IMR-90 (cell line): ENCODE measurements at regions not wholly inside any gene's neighbourhood (a gene's known extent, or its start where the extent isn't known, plus 50 kb on each side); places are given as distances from the start of the nearest gene placed in this dataset.

Source experiments
- ATAC-seq: fragments of 200-7000 bp; cut with Tn5 transposase; 2 replicates; pipeline ENCODE4 v1.9.1; 2020; ENCODE audit warnings: low read depth, mild to moderate bottlenecking, moderate library complexity
- BruUV-seq: library from RNA; stranded (reverse); fragments of 400-500 nt; replicated peaks from 2 replicates; lab custom pipeline; 2021; lab: Mats Ljungman, UMichigan
- CTCF ChIA-PET: fragments of 300-600 bp; formaldehyde crosslinking; extraction: SDS; loops from one replicate; lab custom pipeline; 2021; ENCODE audit warnings: antibody characterized with exemption; lab: Yijun Ruan, JAX
- POLR2A ChIA-PET: fragments of 300-600 bp; sonication (Branson Sonifier 250); formaldehyde crosslinking; loops from one replicate; lab custom pipeline; 2022; ENCODE audit warnings: antibody characterized with exemption; ENCODE audit not compliant: unreplicated experiment; lab: Charles Lee
- DNase-seq: peaks from one replicate; pipeline ENCODE4 v3.0.0; 2013
- H2AFZ ChIP-seq: replicated peaks from 2 replicates; pipeline ENCODE3; 2013; ENCODE audit warnings: low read length, mild to moderate bottlenecking; ENCODE audit not compliant: poor library complexity
- H2AK5ac ChIP-seq: 2 replicates; pipeline ENCODE4 v1.6.1; 2013; ENCODE audit warnings: low read depth, low read length, inconsistent platforms
- H2AK9ac ChIP-seq: replicated peaks from 2 replicates; pipeline ENCODE3; 2013; ENCODE audit warnings: mild to moderate bottlenecking, low read depth, low read length, moderate library complexity; ENCODE audit not compliant: poor library complexity
- H2BK120ac ChIP-seq: 2 replicates; pipeline ENCODE4 v1.6.1; 2013; ENCODE audit warnings: low read depth, low read length, inconsistent platforms
- H2BK15ac ChIP-seq: 3 replicates; pipeline ENCODE4 v1.6.1; 2013; ENCODE audit warnings: low read depth, low read length, inconsistent platforms
- H2BK20ac ChIP-seq: 2 replicates; pipeline ENCODE4 v1.6.1; 2013; ENCODE audit warnings: low read depth, mild to moderate bottlenecking, inconsistent platforms, low read length, moderate library complexity
- H2BK5ac ChIP-seq: 2 replicates; pipeline ENCODE4 v1.6.1; 2013; ENCODE audit warnings: mild to moderate bottlenecking, low read depth, low read length, inconsistent platforms; ENCODE audit not compliant: poor library complexity, severe bottlenecking
- H3K14ac ChIP-seq: replicated peaks from 2 replicates; pipeline ENCODE4 v1.6.1; 2013; ENCODE audit warnings: low read depth, low read length, inconsistent platforms
- H3K18ac ChIP-seq: 2 replicates; pipeline ENCODE4 v1.6.1; 2013; ENCODE audit warnings: low read depth, low read length, control low read depth
- H3K23ac ChIP-seq: 2 replicates; pipeline ENCODE4 v1.6.1; 2013; ENCODE audit warnings: low read depth, low read length, inconsistent platforms
- H3K27ac ChIP-seq: 2 replicates; pipeline ENCODE4 v1.5.1; 2013; ENCODE audit warnings: mild to moderate bottlenecking, control low read depth, low read length; ENCODE audit not compliant: insufficient read depth
- H3K27me3 ChIP-seq: 2 replicates; pipeline ENCODE4 v1.6.1; 2013; ENCODE audit warnings: low read length; ENCODE audit not compliant: control insufficient read depth, insufficient read depth
- H3K36me3 ChIP-seq: 2 replicates; pipeline ENCODE4 v1.6.1; 2013; ENCODE audit warnings: low read length, mixed read lengths; ENCODE audit not compliant: control insufficient read depth, insufficient read depth
- H3K4ac ChIP-seq: 2 replicates; pipeline ENCODE4 v1.6.1; 2013; ENCODE audit warnings: low read depth, low read length, inconsistent platforms
- H3K4me1 ChIP-seq: 2 replicates; pipeline ENCODE4 v1.6.1; 2013; ENCODE audit warnings: low read length, mixed read lengths; ENCODE audit not compliant: control insufficient read depth, insufficient read depth
- H3K4me2 ChIP-seq: 2 replicates; pipeline ENCODE4 v1.6.1; 2013; ENCODE audit warnings: low read depth, mild to moderate bottlenecking, control low read depth, low read length, moderate library complexity
- H3K4me3 ChIP-seq: 2 replicates; pipeline ENCODE4 v1.5.1; 2013; ENCODE audit warnings: low read depth, mild to moderate bottlenecking, control low read depth, low read length, moderate library complexity; ENCODE audit not compliant: insufficient read depth
- H3K56ac ChIP-seq: 2 replicates; pipeline ENCODE4 v1.6.1; 2013; ENCODE audit warnings: low read length, inconsistent platforms; ENCODE audit not compliant: insufficient read depth; ENCODE audit errors: extremely low read depth
- H3K79me1 ChIP-seq, 2 experiments: 2 replicates each; pipeline ENCODE4 v1.6.1; 2013; ENCODE audit warnings: low read length in 2 of 2, inconsistent platforms in 1 of 2, low read depth in 1 of 2
- H3K9ac ChIP-seq: 2 replicates; pipeline ENCODE4 v1.6.1; 2013; ENCODE audit warnings: low read depth, low read length, control low read depth
- H3K9me1 ChIP-seq: 2 replicates; pipeline ENCODE4 v1.6.1; 2013; ENCODE audit warnings: low read length, inconsistent platforms; ENCODE audit not compliant: insufficient read depth
- H3K9me3 ChIP-seq: 2 replicates; pipeline ENCODE4 v1.6.1; 2013; ENCODE audit warnings: low read length; ENCODE audit not compliant: control insufficient read depth, insufficient read depth
- H4K20me1 ChIP-seq: 2 replicates; pipeline ENCODE4 v1.6.1; 2013; ENCODE audit warnings: low read length, inconsistent platforms; ENCODE audit not compliant: insufficient read depth
- H4K5ac ChIP-seq: 2 replicates; pipeline ENCODE4 v1.6.1; 2013; ENCODE audit warnings: mild to moderate bottlenecking, low read depth, low read length, control low read depth
- H4K8ac ChIP-seq, 2 experiments: 2 replicates each; pipeline ENCODE4 v1.6.1; 2013; ENCODE audit warnings: low read depth in 2 of 2, low read length in 2 of 2, control low read depth in 1 of 2, inconsistent platforms in 1 of 2
- H4K91ac ChIP-seq: 2 replicates; pipeline ENCODE4 v1.6.1; 2013; ENCODE audit warnings: low read depth, low read length, inconsistent platforms; ENCODE audit not compliant: insufficient read depth
- BHLHE40 ChIP-seq: fragments of 150-350 bp; IDR thresholded peaks from 2 replicates; pipeline ENCODE4 v1.6.1; 2016; ENCODE audit warnings: mild to moderate bottlenecking, low read depth, low read length
- CEBPB ChIP-seq: IDR thresholded peaks from 2 replicates; pipeline ENCODE4 v1.6.1; 2012; ENCODE audit warnings: low read depth, low read length, improper control_type of control experiment
- CHD1 ChIP-seq: IDR thresholded peaks from 2 replicates; pipeline ENCODE4 v1.6.1; 2012; ENCODE audit warnings: low read depth, low read length, improper control_type of control experiment
- FOS ChIP-seq: fragments of 150-350 bp; IDR thresholded peaks from 2 replicates; pipeline ENCODE4 v1.6.1; 2016; ENCODE audit warnings: low read depth, low read length
- MAFK ChIP-seq: IDR thresholded peaks from 2 replicates; pipeline ENCODE4 v1.6.1; 2012; ENCODE audit warnings: low read depth, low read length, improper control_type of control experiment
- MAZ ChIP-seq: IDR thresholded peaks from 2 replicates; pipeline ENCODE4 v1.6.1; 2012; ENCODE audit warnings: low read depth, mild to moderate bottlenecking, low read length, improper control_type of control experiment, moderate library complexity, borderline replicate concordance
- MXI1 ChIP-seq: IDR thresholded peaks from 2 replicates; pipeline ENCODE4 v1.6.1; 2012; ENCODE audit warnings: low read depth, mild to moderate bottlenecking, low read length, moderate library complexity, borderline replicate concordance
- NFE2L2 ChIP-seq: fragments of 150-350 bp; IDR thresholded peaks from 2 replicates; pipeline ENCODE4 v1.6.1; 2016; ENCODE audit warnings: low read depth, mild to moderate bottlenecking, low read length
- POLR2A ChIP-seq: IDR thresholded peaks from 2 replicates; pipeline ENCODE4 v1.6.1; 2012; ENCODE audit warnings: mild to moderate bottlenecking, low read depth, low read length
- RAD21 ChIP-seq: IDR thresholded peaks from 2 replicates; pipeline ENCODE4 v1.6.1; 2012; ENCODE audit warnings: low read length, improper control_type of control experiment
- RCOR1 ChIP-seq: IDR thresholded peaks from 2 replicates; pipeline ENCODE4 v1.6.1; 2012; ENCODE audit warnings: mild to moderate bottlenecking, low read length, improper control_type of control experiment; ENCODE audit not compliant: insufficient replicate concordance
- RFX5 ChIP-seq: IDR thresholded peaks from 2 replicates; pipeline ENCODE4 v1.8.0; 2012; ENCODE audit warnings: low read depth, mild to moderate bottlenecking, low read length, moderate library complexity
- SMC3 ChIP-seq: fragments of 150-350 bp; IDR thresholded peaks from 2 replicates; pipeline ENCODE4 v1.6.1; 2016; ENCODE audit warnings: low read depth, mild to moderate bottlenecking, antibody characterized with exemption, low read length, moderate library complexity
- WGBS, 2 experiments: methylation state at CpG; one replicate each; pipeline versions ENCODE4 v1.1.5 to v1.1.7; 2013; ENCODE audit warnings: missing lambda C conversion rate in 2 of 2; ENCODE audit not compliant: insufficient read length in 1 of 2; ENCODE audit errors: extremely low coverage in 2 of 2; 5-methylcytosine and 5-hydroxymethylcytosine counted together
- dilution Hi-C: fragments of 300-500 bp; cut with HindIII; formaldehyde crosslinking; loops from one replicate; pipeline ENCODE4 v1.14.3; 2018; ENCODE audit warnings: low sequenced_read_pairs; ENCODE audit not compliant: unreplicated experiment
- in situ Hi-C: fragments of 300-500 bp; cut with MboI; formaldehyde crosslinking; loops from 3 replicates; pipeline ENCODE4 v1.14.3; 2019; ENCODE audit warnings: low sequenced_read_pairs, inconsistent platforms, mixed read lengths
- intact Hi-C: fragments of 100-400 bp; cut with micrococcal nuclease; formaldehyde crosslinking; loops from 2 replicates; pipeline ENCODE4 v1.10.0; 2022
- TF ChIP-seq, protein P1 (sequence below): fragments of 150-350 bp; IDR thresholded peaks from 2 replicates; pipeline ENCODE4 v1.6.1; 2017; ENCODE audit warnings: mild to moderate bottlenecking, antibody characterized with exemption, low read length, low read depth
- TF ChIP-seq, protein P2 (sequence below): conservative IDR thresholded peaks from 2 replicates; pipeline ENCODE4 v1.5.1; 2012; ENCODE audit warnings: mild to moderate bottlenecking, low read depth, low read length, improper control_type of control experiment
- TF ChIP-seq, protein P3 (sequence below): fragments of 150-350 bp; IDR thresholded peaks from 2 replicates; pipeline ENCODE4 v1.6.1; 2016; ENCODE audit warnings: low read depth, mild to moderate bottlenecking, low read length, moderate library complexity, borderline replicate concordance

DNA sequence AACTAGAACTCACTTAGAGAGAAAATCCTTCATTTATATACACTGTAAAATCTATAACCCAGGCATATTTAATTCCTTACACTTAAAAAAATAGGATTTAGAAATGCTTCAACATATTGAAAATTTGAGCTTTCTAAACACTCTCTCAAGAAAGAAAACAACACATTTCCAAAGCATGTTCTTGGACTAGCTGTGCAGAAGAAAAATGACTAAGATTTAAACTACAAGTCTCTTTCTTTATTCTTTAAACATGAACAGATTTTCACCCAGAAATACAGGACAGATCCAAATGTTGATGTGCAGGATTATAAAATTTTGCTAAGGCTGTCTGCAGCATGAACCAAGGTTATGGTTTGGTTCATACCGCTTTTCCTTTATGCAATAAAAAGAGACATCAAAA is 77.7 kb upstream of the TUSC1 start:
- Histone ChIP-seq H3K36me3 (no peaks in the 10 kb centered on the region), H3K9ac (no peak overlapping the region), H2BK15ac (no peak overlapping the region), H3K14ac (no peak overlapping the region), H3K4me3 (no peak overlapping the region), H3K9me3 (no peaks in the 10 kb centered on the region), H4K5ac (no peak overlapping the region), H3K4me2 (no peak overlapping the region), H3K56ac (no peak overlapping the region), H4K91ac (no peak overlapping the region), H2BK20ac (no peak overlapping the region), H2AFZ (no peak overlapping the region), H3K4me1 (no peaks in the 10 kb centered on the region), H3K27ac (no peak overlapping the region), H2BK120ac (no peak overlapping the region), H4K20me1 (no peaks in the 10 kb centered on the region), H3K23ac (no peak overlapping the region), H2AK5ac (no peak overlapping the region), H3K4ac (no peak overlapping the region), H3K18ac (no peak overlapping the region), H4K8ac (no peak overlapping the region), H3K79me1 (no peaks in the 10 kb centered on the region), H2BK5ac (no peak overlapping the region), H3K27me3 (no peaks in the 10 kb centered on the region), H3K9me1 (no peaks in the 10 kb centered on the region), H2AK9ac (no peak overlapping the region)
- no peak for ATAC-seq
- CTCF ChIA-PET: no interaction called here
- no CpG with 5 or more reads among the region's 1 CpG for WGBS, 2 experiments
- BruUV-seq: no TSS peak
- in situ Hi-C loops (no loop called here), dilution Hi-C loops (no loop called here), intact Hi-C loops (no loop called here)
- TF ChIP-seq NFE2L2 (no peak), RCOR1 (no peak), SMC3 (no peak), MAFK (no peak), CHD1 (no peak), MAZ (no peak), CEBPB (no peak), POLR2A (no peak), BHLHE40 (no peak), FOS (no peak), RAD21 (no peak), MXI1 (no peak), RFX5 (no peak)
- TF ChIP-seq, protein P1, sequence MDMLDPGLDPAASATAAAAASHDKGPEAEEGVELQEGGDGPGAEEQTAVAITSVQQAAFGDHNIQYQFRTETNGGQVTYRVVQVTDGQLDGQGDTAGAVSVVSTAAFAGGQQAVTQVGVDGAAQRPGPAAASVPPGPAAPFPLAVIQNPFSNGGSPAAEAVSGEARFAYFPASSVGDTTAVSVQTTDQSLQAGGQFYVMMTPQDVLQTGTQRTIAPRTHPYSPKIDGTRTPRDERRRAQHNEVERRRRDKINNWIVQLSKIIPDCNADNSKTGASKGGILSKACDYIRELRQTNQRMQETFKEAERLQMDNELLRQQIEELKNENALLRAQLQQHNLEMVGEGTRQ: no peak
- TF ChIP-seq, protein P2, sequence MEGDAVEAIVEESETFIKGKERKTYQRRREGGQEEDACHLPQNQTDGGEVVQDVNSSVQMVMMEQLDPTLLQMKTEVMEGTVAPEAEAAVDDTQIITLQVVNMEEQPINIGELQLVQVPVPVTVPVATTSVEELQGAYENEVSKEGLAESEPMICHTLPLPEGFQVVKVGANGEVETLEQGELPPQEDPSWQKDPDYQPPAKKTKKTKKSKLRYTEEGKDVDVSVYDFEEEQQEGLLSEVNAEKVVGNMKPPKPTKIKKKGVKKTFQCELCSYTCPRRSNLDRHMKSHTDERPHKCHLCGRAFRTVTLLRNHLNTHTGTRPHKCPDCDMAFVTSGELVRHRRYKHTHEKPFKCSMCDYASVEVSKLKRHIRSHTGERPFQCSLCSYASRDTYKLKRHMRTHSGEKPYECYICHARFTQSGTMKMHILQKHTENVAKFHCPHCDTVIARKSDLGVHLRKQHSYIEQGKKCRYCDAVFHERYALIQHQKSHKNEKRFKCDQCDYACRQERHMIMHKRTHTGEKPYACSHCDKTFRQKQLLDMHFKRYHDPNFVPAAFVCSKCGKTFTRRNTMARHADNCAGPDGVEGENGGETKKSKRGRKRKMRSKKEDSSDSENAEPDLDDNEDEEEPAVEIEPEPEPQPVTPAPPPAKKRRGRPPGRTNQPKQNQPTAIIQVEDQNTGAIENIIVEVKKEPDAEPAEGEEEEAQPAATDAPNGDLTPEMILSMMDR: no peak
- TF ChIP-seq, protein P3, sequence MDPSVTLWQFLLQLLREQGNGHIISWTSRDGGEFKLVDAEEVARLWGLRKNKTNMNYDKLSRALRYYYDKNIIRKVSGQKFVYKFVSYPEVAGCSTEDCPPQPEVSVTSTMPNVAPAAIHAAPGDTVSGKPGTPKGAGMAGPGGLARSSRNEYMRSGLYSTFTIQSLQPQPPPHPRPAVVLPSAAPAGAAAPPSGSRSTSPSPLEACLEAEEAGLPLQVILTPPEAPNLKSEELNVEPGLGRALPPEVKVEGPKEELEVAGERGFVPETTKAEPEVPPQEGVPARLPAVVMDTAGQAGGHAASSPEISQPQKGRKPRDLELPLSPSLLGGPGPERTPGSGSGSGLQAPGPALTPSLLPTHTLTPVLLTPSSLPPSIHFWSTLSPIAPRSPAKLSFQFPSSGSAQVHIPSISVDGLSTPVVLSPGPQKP: no peak
- no peak for DNase-seq
- POLR2A ChIA-PET: no interaction called here
